Right hindlimb (tissue), 1 donor: ENCODE measurements at regions not wholly inside any gene's neighbourhood (a gene's known extent, or its start where the extent isn't known, plus 50 kb on each side); places are given as distances from the start of the nearest gene placed in this dataset.

Experiments used
- DNase-seq: peaks from one replicate; pipeline ENCODE4 v3.0.0-alpha.2; 2018

GRCh38 chr2:19300961-19301360, 57.5 kb downstream of the OSR1 start:
- no peak for DNase-seq

- DNase-seq, result no peak
Measured at GRCh38 chr2:19299522-19299921, 58.9 kb downstream of the OSR1 start.

- no peak for DNase-seq
Measured at GRCh38 chr2:19299032-19299431, 59.4 kb downstream of the OSR1 start.

DNA sequence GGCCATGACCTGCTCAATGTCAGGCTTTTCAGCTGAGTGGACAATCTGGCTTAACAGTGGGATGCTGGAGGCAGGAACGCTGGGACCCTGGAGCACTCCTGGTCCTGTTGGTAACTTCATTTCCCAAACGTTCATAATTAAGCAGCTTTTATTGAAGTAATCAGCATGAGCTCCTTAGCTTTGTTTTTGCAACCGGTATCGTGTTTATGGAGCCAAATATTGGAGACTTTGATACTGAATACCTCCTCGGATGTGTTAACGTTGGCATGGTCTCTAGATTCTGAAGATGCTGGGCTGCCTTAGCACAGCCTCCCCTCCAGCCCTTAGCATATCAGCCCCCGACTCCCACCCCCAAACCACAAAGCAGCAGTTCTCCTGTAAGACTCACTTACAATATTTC, 60.7 kb downstream of the OSR1 start:
- DNase-seq, result no peak

- DNase-seq, result no peak
Measured at GRCh38 chr2:19295998-19296502, 62.4 kb downstream of the OSR1 start.

DNA sequence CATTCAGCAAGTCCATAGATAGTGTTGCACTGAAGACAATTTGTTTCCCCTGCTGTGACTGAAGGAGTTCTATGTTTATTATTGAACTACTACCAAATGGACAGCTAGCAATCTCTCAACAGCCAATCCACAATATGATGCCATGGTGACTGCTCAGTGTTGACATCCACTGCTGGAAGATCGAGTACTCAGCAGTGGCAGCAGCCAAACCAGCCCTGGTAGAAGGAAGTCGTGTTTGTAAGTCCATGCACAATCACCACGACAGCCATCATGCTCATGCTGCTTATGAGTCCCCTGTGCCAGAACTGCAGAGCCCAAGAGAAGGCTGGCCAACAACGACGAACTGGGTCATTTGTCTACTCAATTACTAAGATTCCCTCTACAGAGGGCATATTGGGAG, 66.4 kb downstream of the OSR1 start:
- DNase-seq, result no peak

- no peak for DNase-seq
Measured at GRCh38 chr2:19288291-19288690, 70.1 kb downstream of the OSR1 start.

DNA sequence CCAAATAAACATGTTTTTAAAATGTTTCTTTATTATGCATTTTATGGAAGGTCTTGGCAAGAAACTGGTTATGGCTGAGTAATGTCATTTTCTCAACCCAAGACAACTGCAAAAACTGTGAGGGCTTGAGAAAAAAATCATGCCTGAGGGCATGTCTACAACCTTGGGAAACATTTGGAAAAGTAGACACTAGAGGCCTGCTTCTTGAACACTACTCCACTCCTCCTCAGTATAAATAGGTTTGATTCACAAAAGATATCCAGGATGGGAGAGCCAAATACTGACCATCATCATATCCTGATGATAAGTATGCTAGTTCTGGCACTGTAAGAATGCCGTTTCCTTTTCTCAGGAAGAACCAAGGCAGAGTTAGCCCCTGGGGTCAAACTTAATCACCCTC, 71.1 kb downstream of the OSR1 start:
- DNase-seq, result no peak

- no peak for DNase-seq
Measured at GRCh38 chr2:19282305-19282704, 76.1 kb downstream of the OSR1 start.

DNA sequence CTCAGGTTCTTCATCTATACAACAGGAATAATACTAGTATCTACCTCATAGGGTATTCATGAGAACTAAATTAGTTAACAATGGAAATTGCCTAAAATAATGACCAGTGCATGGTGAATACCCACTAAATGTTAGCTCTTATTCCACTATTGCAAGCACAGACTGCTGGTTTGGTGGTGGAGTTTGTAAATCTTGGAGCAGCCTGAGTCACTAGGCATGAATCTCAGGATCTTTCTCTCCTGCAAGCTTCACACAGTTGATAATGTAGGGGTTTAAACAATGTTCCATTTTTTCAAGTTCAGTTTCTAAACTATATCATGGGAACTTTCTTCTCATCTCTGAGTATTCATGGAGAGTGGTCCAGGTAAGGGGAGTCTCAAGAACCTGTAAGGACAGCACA, 84.0 kb downstream of the OSR1 start:
- no peak for DNase-seq

GRCh38 chr2:19272941-19273470, 85.4 kb downstream of the OSR1 start:
- no peak for DNase-seq

DNA sequence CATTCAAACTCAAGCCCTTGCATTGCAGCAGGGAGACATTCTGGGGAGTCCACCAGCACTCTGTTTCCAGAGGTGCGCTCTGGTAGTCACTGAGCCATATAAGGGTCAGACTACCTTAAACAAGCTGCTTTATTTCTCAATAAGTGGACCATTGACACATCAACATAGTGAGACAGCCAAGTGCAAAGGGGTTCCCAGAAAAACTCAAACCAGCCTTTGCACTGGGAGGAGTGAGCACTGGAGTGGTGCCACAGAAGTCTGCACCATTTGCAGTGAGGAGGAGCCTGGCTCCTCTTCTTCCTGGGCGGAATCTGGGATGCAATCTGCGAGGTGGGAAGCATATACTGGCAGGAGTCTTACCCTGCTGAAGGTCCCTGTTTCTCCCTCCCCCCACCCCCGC, 86.4 kb downstream of the OSR1 start:
- DNase-seq, result no peak

DNA sequence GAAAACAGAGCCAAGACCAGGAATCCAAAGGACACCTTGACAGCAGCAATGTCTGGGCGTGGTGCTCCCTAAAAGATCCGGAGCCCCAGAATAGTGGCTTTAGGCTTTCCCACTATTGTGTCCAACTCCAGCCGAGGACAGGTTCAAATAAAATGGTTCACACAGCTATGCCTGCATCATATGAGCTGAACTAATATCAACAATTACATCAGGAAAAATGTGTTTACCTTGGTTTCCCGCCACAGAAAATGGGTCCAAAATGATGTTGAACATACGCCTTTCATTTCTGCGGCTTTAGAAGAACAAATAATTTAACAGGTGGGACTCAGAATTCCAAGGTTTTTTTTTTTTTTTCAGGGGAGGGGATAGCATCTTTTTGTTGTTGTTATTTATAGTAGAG, 93.6 kb downstream of the OSR1 start:
- DNase-seq, result no peak

DNA sequence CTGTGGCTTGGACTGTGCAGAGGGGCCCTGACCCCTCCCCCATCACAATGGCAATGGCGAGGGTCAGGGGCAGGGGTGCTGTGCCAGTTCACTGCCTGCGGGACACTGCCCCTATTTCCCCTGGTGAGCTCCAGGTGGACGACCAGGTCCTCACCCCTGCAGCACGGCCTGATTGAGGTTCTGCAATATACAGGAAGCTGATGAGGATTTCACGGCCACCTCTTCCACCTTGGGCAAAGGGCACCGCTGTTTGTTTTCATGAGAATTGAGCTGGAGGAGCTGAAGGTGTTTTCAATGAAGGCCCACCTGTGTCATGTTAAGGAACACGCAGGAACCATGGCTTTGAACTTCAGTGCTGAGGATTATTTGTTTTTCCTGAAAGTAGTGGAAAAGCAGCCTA, 96.3 kb downstream of the OSR1 start:
- no peak for DNase-seq

GRCh38 chr2:19261061-19261460, 97.4 kb downstream of the OSR1 start:
- no peak for DNase-seq

DNA sequence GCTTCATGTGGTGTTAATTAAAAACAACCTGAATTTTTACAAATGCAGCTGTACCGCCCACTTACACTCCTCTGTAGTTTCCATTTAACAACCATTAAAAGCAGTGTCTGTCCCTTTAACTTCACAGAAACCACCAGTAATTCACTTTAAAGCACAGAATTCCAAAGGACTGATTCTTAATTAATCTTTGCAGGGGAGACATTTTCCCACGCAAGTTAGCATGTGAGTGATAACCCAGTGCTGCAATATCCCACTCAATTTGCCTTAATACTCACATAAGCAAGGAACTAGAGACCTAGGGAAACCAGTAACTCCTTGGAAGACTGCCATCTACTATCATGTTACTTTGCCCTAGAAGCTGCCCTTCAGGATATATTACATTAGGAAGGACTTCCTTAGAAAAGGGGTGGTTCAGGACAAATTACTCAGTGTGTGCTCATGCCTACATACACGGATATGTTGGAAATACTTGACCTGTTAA, 102.3 kb downstream of the OSR1 start:
- DNase-seq, result no peak

GRCh38 chr2:19255481-19255880, 102.9 kb downstream of the OSR1 start:
- no peak for DNase-seq

DNA sequence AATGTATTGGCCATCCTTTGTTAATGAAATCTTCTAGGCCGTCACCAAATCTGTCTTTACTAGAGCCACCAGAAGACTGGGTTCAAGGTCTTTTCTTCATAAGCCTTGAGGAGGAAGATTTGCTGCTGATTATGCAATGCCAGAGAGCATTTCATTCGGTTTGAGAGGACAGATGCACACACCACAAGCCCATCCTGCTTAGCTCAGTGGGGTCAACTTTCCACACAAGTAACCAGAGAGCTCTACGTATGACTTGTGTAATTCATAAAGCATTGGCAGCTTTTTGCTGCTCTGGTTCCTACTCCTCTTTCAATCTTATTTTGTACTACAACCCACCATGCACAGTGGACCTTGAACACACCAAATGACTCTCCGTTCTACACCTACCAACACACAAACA, 106.9 kb downstream of the OSR1 start:
- no peak for DNase-seq

GRCh38 chr2:19250906-19251305, 107.5 kb downstream of the OSR1 start:
- DNase-seq, result no peak

- no peak for DNase-seq
Measured at GRCh38 chr2:19247186-19247585, 111.2 kb downstream of the OSR1 start.

DNA sequence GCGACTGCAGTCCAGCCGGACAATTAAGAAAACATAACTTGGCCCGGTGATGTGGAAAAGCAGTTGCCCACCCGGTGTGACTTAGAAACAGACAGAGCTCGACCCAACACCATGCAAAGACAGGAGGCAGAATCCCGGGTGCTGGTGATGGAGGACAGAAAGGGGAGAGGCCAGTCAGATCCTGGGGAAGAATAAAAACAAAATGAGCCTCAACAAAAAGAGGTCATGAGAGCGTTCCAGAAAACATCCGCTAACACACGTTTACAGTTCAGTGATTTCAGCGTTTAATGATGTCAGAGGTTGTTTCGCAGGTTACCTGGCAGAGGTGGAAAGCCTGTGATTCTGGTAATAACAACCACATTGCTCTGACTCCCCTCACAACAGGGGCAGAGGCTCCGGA, 111.9 kb downstream of the OSR1 start:
- no peak for DNase-seq

GRCh38 chr2:19244460-19245363, 113.7 kb downstream of the OSR1 start:
- no peak for DNase-seq

- DNase-seq, result no peak
Measured at GRCh38 chr2:19238440-19239060, 119.9 kb downstream of the OSR1 start.

- no peak for DNase-seq
Measured at GRCh38 chr2:19235308-19235707, 123.1 kb downstream of the OSR1 start.
